ENCODE measurements at regions not wholly inside any gene's neighbourhood (a gene's known extent, or its start where the extent isn't known, plus 50 kb on each side); places are given as distances from the start of the nearest gene placed in this dataset.

GRCh38 chr9:10835791-10836463 lies 223.1 kb upstream of the PTPRD start:
- TF ChIP-seq FOXP2 (optimal IDR thresholded peaks at IDR 0.05; ENCODE audit: borderline replicate concordance, extremely low read depth, extremely low read length, insufficient read depth) (no peak), SIN3A (IDR thresholded peaks at IDR 0.05; ENCODE audit: borderline replicate concordance, insufficient read depth, low read length) (no peak), POLR2AphosphoS5 (IDR thresholded peaks at IDR 0.05; ENCODE audit: low read depth, low read length) (no peak), TAF1 (IDR thresholded peaks at IDR 0.05; ENCODE audit: borderline replicate concordance, insufficient read depth, low read length) (no peak)
- TF ChIP-seq, protein P1, sequence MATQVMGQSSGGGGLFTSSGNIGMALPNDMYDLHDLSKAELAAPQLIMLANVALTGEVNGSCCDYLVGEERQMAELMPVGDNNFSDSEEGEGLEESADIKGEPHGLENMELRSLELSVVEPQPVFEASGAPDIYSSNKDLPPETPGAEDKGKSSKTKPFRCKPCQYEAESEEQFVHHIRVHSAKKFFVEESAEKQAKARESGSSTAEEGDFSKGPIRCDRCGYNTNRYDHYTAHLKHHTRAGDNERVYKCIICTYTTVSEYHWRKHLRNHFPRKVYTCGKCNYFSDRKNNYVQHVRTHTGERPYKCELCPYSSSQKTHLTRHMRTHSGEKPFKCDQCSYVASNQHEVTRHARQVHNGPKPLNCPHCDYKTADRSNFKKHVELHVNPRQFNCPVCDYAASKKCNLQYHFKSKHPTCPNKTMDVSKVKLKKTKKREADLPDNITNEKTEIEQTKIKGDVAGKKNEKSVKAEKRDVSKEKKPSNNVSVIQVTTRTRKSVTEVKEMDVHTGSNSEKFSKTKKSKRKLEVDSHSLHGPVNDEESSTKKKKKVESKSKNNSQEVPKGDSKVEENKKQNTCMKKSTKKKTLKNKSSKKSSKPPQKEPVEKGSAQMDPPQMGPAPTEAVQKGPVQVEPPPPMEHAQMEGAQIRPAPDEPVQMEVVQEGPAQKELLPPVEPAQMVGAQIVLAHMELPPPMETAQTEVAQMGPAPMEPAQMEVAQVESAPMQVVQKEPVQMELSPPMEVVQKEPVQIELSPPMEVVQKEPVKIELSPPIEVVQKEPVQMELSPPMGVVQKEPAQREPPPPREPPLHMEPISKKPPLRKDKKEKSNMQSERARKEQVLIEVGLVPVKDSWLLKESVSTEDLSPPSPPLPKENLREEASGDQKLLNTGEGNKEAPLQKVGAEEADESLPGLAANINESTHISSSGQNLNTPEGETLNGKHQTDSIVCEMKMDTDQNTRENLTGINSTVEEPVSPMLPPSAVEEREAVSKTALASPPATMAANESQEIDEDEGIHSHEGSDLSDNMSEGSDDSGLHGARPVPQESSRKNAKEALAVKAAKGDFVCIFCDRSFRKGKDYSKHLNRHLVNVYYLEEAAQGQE (IDR thresholded peaks at IDR 0.05; ENCODE audit: insufficient read depth in 1 of 2, low read depth in 2 of 2, low read length in 2 of 2), result no peak

DNA sequence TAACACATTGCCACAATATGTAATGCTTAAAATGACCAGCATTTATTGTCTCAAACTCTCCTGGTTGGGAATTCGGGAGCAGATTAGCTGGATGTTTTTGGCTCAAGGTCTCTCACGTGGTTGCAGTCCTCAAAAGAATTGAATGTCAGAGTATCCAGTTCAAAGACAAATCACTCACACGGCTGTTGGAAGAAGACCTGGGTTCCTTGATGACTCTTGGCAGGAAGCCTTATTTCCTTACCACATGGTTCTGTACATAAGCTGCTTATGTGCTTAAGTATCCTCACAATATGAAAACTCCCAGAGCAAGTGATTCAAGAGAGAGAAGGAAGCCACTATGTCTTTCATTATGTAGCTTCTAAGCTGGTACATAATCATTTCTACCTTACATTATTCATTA lies 230.3 kb upstream of the PTPRD start:
- TF ChIP-seq POLR2AphosphoS5 (IDR thresholded peaks at IDR 0.05; ENCODE audit: low read depth, low read length) (no peak), FOXP2 (optimal IDR thresholded peaks at IDR 0.05; ENCODE audit: borderline replicate concordance, extremely low read depth, extremely low read length, insufficient read depth) (no peak), SIN3A (IDR thresholded peaks at IDR 0.05; ENCODE audit: borderline replicate concordance, insufficient read depth, low read length) (no peak), TAF1 (IDR thresholded peaks at IDR 0.05; ENCODE audit: borderline replicate concordance, insufficient read depth, low read length) (no peak)
- TF ChIP-seq, protein P1 (IDR thresholded peaks at IDR 0.05; ENCODE audit: insufficient read depth in 1 of 2, low read depth in 2 of 2, low read length in 2 of 2), result no peak

- TF ChIP-seq SIN3A (IDR thresholded peaks at IDR 0.05; ENCODE audit: borderline replicate concordance, insufficient read depth, low read length) (no peak), FOXP2 (optimal IDR thresholded peaks at IDR 0.05; ENCODE audit: borderline replicate concordance, extremely low read depth, extremely low read length, insufficient read depth) (no peak), POLR2AphosphoS5 (IDR thresholded peaks at IDR 0.05; ENCODE audit: low read depth, low read length) (no peak), TAF1 (IDR thresholded peaks at IDR 0.05; ENCODE audit: borderline replicate concordance, insufficient read depth, low read length) (no peak)
- TF ChIP-seq, protein P1 (IDR thresholded peaks at IDR 0.05; ENCODE audit: insufficient read depth in 1 of 2, low read depth in 2 of 2, low read length in 2 of 2), result no peak
These were observed 243.0 kb upstream of the PTPRD start for GRCh38 chr9:10855847-10856246.

DNA sequence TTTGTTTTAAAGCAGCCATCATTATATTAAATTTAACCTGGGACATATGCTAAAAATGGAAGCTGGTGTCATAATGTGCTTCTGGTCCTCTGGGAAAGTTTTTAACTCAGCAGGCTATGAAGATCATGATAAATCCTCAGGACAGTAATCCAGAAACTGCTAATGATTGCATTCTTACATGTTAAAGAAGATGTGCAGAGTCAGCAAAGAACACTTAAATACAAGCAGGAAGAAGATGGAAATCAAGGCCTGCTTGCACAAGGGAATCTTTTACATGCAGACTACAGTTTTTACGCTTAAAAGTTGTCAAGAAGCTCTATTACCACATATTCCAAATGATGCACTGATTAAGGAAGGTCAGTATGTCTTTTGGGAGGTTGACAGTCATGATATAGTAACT lies 246.0 kb upstream of the PTPRD start:
- TF ChIP-seq SIN3A (IDR thresholded peaks at IDR 0.05; ENCODE audit: borderline replicate concordance, insufficient read depth, low read length) (no peak), TAF1 (IDR thresholded peaks at IDR 0.05; ENCODE audit: borderline replicate concordance, insufficient read depth, low read length) (no peak), POLR2AphosphoS5 (IDR thresholded peaks at IDR 0.05; ENCODE audit: low read depth, low read length) (no peak), FOXP2 (optimal IDR thresholded peaks at IDR 0.05; ENCODE audit: borderline replicate concordance, extremely low read depth, extremely low read length, insufficient read depth) (no peak)
- TF ChIP-seq, protein P1 (IDR thresholded peaks at IDR 0.05; ENCODE audit: insufficient read depth in 1 of 2, low read depth in 2 of 2, low read length in 2 of 2), result no peak

Data from PFSK-1 (cell line).